MM.1S (cell line): ENCODE measurements at regions not wholly inside any gene's neighbourhood (a gene's known extent, or its start where the extent isn't known, plus 50 kb on each side); places are given as distances from the start of the nearest gene placed in this dataset.

Source experiments
- CTCF ChIP-seq: fragments of 300-600 bp; sonication (generic); IDR thresholded peaks from 2 replicates; pipeline ENCODE4 v1.5.1; 2016; ENCODE audit warnings: antibody characterized with exemption, low read length, mixed read lengths
- EZH2 ChIP-seq: fragments of 300-600 bp; sonication (generic); optimal IDR thresholded peaks from 2 replicates; pipeline ENCODE3; 2017; ENCODE audit warnings: low read depth, mild to moderate bottlenecking, antibody characterized with exemption, low read length, mixed read lengths
- EZH2phosphoT487 ChIP-seq: fragments of 300-600 bp; sonication (generic); IDR thresholded peaks from 2 replicates; pipeline ENCODE4 v1.6.1; 2018; ENCODE audit warnings: antibody characterized with exemption, low read length

GRCh38 chr2:160557903-160558302, 64.3 kb upstream of the RBMS1 start:
- TF ChIP-seq EZH2 (no peak), CTCF (no peak), EZH2phosphoT487 (no peak)
